Neuron (in vitro differentiated cells): ENCODE measurements at regions not wholly inside any gene's neighbourhood (a gene's known extent, or its start where the extent isn't known, plus 50 kb on each side); places are given as distances from the start of the nearest gene placed in this dataset.

Source experiments
- H2AFZ ChIP-seq: one replicate; pipeline ENCODE4 v1.6.1; 2013; ENCODE audit warnings: low read depth, mild to moderate bottlenecking, inconsistent platforms, low read length, moderate library complexity
- H3K27me3 ChIP-seq: one replicate; pipeline ENCODE4 v1.6.1; 2013; ENCODE audit warnings: low read length; ENCODE audit not compliant: insufficient read depth
- H3K36me3 ChIP-seq: one replicate; pipeline ENCODE4 v1.6.1; 2013; ENCODE audit warnings: low read length; ENCODE audit not compliant: insufficient read depth
- H3K4me1 ChIP-seq: one replicate; pipeline ENCODE4 v1.6.1; 2013; ENCODE audit warnings: low read length; ENCODE audit not compliant: insufficient read depth
- H3K4me3 ChIP-seq: 2 replicates; pipeline ENCODE4 v1.5.1; 2013; ENCODE audit warnings: mild to moderate bottlenecking, low read length, moderate library complexity
- H3K9me3 ChIP-seq: one replicate; pipeline ENCODE4 v1.6.1; 2013; ENCODE audit warnings: low read length

DNA sequence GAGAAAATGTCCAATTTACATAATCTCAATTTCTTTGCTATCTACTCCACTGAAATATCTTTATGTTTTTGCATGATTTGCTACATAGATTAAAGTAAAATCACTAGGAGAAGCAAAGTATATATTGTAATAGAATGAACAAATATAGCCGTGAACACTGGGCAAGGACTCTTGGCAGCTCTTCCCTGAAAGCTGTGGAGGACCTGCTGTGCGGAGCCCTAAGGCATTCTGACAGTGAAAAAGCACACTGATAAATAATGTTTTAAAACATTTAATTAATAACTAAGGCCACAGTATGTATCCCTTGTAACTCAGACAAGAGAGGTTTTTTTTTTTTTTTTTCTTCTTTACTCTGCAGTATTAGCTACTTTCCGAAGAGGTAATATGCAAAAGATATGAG lies 256.1 kb upstream of the DPYD start:
- no peak overlapping the region for H3K4me3 ChIP-seq
- H3K27me3 ChIP-seq, result no peaks in the 10 kb centered on the region
- H3K4me1 ChIP-seq, result no peaks in the 10 kb centered on the region
- H2AFZ ChIP-seq, result no peak overlapping the region
- H3K9me3 ChIP-seq, result no peaks in the 10 kb centered on the region
- H3K36me3 ChIP-seq, result no peaks in the 10 kb centered on the region

DNA sequence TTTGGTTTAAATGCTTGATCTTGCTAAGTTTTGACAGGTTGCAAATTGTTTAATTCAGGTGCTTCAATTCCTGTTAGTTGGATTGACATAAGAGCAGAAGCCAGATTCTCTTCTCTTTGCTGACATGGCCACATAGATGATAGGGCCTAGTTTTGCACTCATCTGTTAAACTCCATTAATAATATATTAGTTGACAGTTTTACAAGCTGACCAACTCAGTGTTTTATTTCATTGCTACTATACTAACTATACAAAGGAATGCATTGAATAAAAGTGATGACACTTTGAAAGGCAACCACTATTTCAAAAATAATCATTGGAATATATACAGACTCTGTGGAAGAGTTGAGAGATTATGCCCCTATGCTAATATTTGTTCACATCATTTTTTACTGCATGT lies 255.6 kb upstream of the DPYD start:
- no peak overlapping the region for H3K4me3 ChIP-seq
- no peaks in the 10 kb centered on the region for H3K4me1 ChIP-seq
- H3K9me3 ChIP-seq, result no peaks in the 10 kb centered on the region
- no peak overlapping the region for H2AFZ ChIP-seq
- H3K27me3 ChIP-seq, result no peaks in the 10 kb centered on the region
- no peaks in the 10 kb centered on the region for H3K36me3 ChIP-seq

DNA sequence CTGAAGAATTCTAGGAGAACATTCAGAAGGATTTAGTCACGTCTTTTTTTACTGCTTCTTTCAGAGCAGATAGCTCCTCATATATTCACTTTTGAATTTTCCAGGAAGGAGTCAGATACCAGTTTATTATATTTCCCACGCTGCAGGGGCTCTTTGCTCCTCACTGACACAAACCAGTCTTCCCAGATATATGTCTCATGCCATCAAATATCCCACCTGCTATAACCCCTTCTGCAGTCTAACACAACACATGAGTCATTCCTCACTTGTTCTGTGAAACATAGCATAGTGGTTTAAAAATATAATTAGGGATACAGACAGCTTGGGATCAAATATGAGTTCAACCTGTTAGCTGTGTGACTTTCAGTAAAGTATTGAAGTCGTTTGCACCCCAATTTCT lies 251.7 kb upstream of the DPYD start:
- Histone ChIP-seq H3K4me3 (no peak overlapping the region), H3K4me1 (no peaks in the 10 kb centered on the region), H3K36me3 (no peaks in the 10 kb centered on the region), H2AFZ (no peak overlapping the region), H3K27me3 (no peaks in the 10 kb centered on the region), H3K9me3 (no peaks in the 10 kb centered on the region)

DNA sequence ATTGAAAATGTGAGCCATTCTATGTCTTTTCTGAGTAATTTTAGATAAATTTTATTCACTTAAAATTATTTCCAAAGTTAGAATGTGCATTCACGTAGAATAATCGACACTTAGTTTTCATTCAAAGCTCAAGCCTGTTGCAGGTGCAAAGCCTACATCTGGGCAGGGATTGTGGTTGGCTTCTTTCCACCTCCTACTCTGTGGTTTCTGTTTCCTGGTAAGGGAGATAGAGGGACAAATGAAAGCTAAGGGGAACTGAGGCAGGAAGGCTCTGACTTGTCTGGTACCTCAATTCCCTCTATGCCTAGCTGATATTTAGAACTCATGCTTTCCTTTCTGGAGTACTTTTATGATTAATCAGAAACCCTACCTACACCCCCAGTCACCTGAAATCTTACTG lies 251.2 kb upstream of the DPYD start:
- no peaks in the 10 kb centered on the region for H3K27me3 ChIP-seq
- H3K4me3 ChIP-seq, result no peak overlapping the region
- no peak overlapping the region for H2AFZ ChIP-seq
- H3K4me1 ChIP-seq, result no peaks in the 10 kb centered on the region
- no peaks in the 10 kb centered on the region for H3K36me3 ChIP-seq
- H3K9me3 ChIP-seq, result no peaks in the 10 kb centered on the region

DNA sequence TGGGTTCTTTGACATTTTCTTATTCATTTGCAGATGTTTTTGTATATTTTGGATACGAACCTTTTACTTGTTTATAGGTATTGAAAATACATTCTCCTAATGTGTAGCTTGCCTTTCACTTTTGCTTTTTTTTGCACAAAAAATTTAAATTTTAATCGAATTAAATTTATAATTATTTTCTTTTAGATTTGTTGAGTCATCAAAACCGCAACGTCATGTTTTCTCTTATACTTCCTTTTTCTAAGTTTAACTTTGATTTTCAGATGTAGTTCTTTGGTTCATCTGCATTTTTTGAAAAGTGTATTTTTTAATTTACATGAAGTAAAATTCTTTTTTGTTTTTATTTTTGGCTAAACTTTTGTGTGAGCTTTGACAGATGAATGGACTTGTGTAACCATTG lies 243.7 kb upstream of the DPYD start:
- H3K27me3 ChIP-seq, result no peaks in the 10 kb centered on the region
- H3K9me3 ChIP-seq, result no peaks in the 10 kb centered on the region
- no peaks in the 10 kb centered on the region for H3K36me3 ChIP-seq
- no peaks in the 10 kb centered on the region for H3K4me1 ChIP-seq
- no peak overlapping the region for H3K4me3 ChIP-seq
- no peak overlapping the region for H2AFZ ChIP-seq

DNA sequence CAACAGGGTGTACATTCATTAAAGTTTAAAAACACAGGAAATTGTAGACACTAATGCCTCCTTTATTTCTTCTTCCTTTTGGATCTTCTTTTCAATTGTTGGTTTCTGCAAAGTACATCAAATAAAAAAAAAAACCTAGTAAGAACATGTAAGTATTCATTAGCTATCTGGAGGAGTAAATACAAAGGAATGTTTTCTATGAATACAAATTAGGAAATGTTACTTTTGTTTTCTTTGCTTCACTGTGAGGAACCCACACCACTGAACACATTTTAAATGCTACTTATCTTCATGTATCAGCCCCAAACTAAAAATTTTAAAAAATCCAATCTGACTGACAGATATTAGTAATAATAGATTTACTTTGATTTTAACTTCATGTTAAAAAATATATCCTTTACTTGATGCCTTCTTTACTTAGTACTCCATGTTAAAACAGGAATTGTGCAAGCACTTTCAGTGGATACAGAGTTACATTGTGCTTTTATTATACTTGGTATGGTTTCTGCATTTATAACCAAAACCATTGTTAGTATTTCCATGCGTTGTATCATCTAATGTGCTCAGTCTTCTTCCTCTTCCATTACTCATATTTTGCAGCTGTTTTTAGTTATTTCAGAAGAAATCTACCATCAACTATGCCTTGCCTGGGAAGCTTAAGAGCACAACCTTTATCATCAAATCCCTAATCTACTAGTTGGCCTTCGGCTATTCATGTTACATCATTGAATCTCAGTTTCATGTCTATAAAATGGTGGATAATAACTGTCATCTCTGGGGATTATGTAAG lies 236.9 kb upstream of the DPYD start:
- Histone ChIP-seq H3K9me3 (no peaks in the 10 kb centered on the region), H3K4me1 (no peaks in the 10 kb centered on the region), H2AFZ (no peak overlapping the region), H3K27me3 (no peaks in the 10 kb centered on the region), H3K36me3 (no peaks in the 10 kb centered on the region), H3K4me3 (no peak overlapping the region)

DNA sequence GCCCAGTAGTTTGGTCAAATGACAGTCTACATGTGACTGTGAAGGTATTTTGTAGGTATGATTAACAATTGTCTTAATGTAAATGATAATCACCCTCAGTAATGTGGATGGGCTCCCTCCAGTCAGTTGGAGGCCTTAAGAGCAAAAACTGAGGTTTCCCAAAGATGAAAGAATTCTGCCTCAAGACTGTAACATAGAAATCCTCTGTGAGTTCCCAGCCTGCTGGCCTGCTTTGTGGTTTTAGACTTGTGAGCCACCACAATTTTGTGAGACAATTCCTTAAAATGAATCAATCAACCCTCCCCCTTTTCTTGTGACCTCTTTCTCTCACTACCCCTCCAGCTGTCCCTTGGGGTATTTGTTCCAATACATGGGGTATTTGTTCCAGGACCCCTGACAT lies 226.4 kb upstream of the DPYD start:
- H2AFZ ChIP-seq, result no peak overlapping the region
- no peaks in the 10 kb centered on the region for H3K36me3 ChIP-seq
- no peaks in the 10 kb centered on the region for H3K9me3 ChIP-seq
- H3K4me1 ChIP-seq, result no peaks in the 10 kb centered on the region
- H3K4me3 ChIP-seq, result no peak overlapping the region
- H3K27me3 ChIP-seq, result no peaks in the 10 kb centered on the region

DNA sequence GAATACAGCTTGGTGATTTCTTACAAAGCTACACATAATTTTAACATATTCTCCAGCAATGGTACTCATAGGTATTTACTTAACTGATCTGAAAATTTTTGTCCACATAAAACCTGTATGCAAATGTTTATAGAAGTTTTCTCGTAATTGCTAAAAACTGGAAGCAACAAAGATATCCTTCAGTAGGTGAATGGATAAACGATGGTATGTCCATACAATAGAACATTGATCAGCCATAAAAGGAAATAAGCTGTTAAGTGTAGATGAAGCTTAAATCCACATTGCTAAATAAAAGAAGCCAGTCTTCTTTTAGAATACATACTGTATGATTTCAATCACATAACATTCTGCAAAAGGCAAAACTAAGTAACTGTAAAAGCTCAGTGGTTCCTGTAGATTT lies 224.8 kb upstream of the DPYD start:
- Histone ChIP-seq H2AFZ (no peak overlapping the region), H3K9me3 (no peaks in the 10 kb centered on the region), H3K4me3 (no peak overlapping the region), H3K4me1 (no peaks in the 10 kb centered on the region), H3K36me3 (no peaks in the 10 kb centered on the region), H3K27me3 (no peaks in the 10 kb centered on the region)

DNA sequence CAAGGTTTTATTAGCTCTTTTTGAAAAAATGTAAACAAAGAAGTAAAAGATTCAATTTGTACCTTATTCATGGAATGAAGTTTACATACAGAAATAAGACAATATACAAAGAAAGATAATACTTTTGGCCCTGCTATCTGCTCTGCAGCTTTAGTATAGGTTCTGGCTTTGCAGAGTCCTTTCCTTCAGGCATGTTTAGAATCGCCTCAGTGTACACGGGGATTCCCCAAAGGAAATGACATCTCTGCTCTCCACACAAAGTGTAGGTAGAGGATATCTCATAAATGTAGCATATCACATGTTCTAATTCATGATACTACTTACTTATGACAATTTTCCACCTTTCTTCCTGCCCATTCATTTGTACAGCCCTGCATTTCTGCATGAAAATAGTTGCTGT lies 222.6 kb upstream of the DPYD start:
- Histone ChIP-seq H3K27me3 (no peaks in the 10 kb centered on the region), H2AFZ (no peak overlapping the region), H3K4me1 (no peaks in the 10 kb centered on the region), H3K36me3 (no peaks in the 10 kb centered on the region), H3K9me3 (no peaks in the 10 kb centered on the region), H3K4me3 (no peak overlapping the region)

DNA sequence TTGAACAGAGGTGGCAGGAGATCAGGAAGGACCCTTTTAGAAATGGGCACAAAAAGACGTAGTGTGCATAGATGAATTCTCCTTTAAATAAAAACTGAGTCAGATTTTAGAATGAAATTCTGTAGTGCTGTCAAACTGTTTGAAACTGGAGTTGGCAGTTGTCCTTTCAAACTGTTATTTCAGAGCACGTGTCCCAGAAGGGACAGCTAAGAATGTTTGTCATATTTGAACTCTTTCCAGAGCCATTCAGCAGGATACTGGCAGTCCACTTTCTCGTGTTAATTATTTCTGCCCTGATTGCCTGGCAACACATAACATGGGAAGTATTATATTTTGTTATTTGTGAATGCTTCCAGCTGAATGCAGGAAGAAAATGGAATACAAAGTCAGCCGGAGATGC lies 212.3 kb upstream of the DPYD start:
- Histone ChIP-seq H2AFZ (no peak overlapping the region), H3K4me3 (no peak overlapping the region), H3K4me1 (peaks cover 7% of the 10 kb centered on the region), H3K36me3 (no peaks in the 10 kb centered on the region), H3K27me3 (no peaks in the 10 kb centered on the region), H3K9me3 (no peaks in the 10 kb centered on the region)

DNA sequence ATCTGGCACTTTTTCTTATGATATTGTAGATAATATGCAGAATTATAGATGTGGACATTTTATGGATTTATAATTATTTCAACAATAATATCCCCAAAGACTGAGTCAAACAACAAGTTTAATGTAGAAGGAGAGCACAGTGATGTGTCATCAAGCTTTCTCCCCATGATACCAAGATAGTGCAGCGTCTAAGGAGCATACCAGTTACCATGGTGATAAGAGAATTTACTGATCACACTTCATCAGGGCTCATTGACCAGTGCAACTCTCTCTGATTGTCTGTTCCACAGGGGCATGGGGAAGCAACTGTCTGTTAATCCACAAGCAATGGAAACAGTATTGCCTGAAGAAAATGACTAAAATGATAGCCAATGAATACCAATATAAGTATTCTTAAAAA lies 209.6 kb upstream of the DPYD start:
- no peak overlapping the region for H2AFZ ChIP-seq

DNA sequence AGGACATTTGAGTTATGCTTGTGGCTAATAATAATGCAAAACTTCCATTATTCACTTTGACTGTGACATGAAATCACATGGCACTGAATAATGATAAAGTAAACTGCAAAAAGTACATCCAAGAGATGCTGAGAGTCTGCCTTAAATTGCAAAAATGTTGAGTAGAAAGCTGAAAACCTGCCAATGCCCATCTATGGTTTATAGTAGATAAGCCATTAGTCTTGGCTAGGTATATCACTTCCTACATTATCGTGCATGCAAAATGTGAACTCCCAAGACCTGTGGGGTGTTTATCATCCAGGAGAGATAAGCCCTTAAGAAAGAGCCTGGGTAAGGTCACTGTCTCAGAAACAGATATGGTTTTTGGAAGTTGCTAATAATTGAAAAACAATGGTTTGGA lies 208.7 kb upstream of the DPYD start:
- Histone ChIP-seq H3K4me1 (peaks cover 7% of the 10 kb centered on the region), H3K27me3 (no peaks in the 10 kb centered on the region), H3K4me3 (no peak overlapping the region), H2AFZ (no peak overlapping the region), H3K36me3 (no peaks in the 10 kb centered on the region), H3K9me3 (no peaks in the 10 kb centered on the region)

More for the DNA sequence above, 209.6 kb upstream of the DPYD start:
- no peak overlapping the region for H3K4me3 ChIP-seq
- H3K27me3 ChIP-seq, result no peaks in the 10 kb centered on the region
- H3K36me3 ChIP-seq, result no peaks in the 10 kb centered on the region
- peaks cover 7% of the 10 kb centered on the region for H3K4me1 ChIP-seq
- H3K9me3 ChIP-seq, result no peaks in the 10 kb centered on the region

DNA sequence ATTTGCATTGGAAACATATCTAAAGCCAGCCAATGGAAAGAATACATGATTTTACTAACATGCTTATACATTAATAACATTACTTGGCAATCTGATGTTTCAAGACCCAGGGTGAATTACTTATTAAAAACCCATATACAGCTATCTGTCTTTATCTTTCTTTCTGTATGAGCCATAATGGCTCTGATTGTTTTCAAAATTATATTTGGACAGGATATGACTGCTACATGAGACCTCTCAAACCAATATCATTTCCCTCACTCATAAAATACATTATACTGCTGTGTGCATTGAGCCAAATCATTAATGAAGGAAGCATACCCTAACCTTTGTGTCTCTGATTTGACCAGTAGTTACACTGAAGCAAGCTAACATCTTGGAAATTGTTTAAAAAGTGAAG lies 205.9 kb upstream of the DPYD start:
- Histone ChIP-seq H3K9me3 (no peaks in the 10 kb centered on the region), H3K4me3 (no peak overlapping the region), H3K4me1 (peaks cover 2% of the 10 kb centered on the region), H3K27me3 (no peaks in the 10 kb centered on the region), H3K36me3 (no peaks in the 10 kb centered on the region), H2AFZ (no peak overlapping the region)

DNA sequence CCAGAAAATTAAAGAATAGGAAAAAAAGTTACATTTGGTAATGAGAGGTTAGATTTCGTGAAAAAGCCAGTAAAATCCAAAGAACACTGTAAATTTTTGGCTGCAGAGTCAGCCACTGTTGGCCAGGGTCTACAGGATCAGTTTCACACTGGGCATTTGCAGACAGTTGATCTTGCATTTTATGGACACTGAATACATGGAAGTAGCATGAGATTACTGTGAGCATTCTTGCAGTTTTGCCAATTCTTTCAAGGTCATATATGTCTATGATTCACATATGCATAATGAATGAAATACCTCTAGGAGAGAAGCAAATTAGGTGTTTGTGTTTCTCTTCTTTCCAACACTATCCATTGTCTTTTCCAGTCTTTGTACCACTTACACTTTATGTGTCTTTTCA lies 200.8 kb upstream of the DPYD start:
- Histone ChIP-seq H3K4me3 (no peak overlapping the region), H3K27me3 (no peaks in the 10 kb centered on the region), H3K36me3 (no peaks in the 10 kb centered on the region), H2AFZ (no peak overlapping the region), H3K9me3 (no peaks in the 10 kb centered on the region), H3K4me1 (no peaks in the 10 kb centered on the region)
